OCI-LY1 (cell line): ENCODE measurements at regions not wholly inside any gene's neighbourhood (a gene's known extent, or its start where the extent isn't known, plus 50 kb on each side); places are given as distances from the start of the nearest gene placed in this dataset.

Experiments
- H2AFZ ChIP-seq: fragments of 200-600 bp; sonication (generic), shearing (Covaris generic); 2 replicates; pipeline ENCODE4 v1.6.0; 2014; ENCODE audit warnings: antibody characterized with exemption, mild to moderate bottlenecking, low read length
- H3F3A ChIP-seq: fragments of 200-600 bp; sonication (generic), shearing (Covaris generic); 2 replicates; pipeline ENCODE4 v1.6.0; 2014; ENCODE audit warnings: mild to moderate bottlenecking, antibody characterized with exemption, low read length, moderate library complexity; ENCODE audit not compliant: insufficient read depth
- H3K27ac ChIP-seq: fragments of 200-600 bp; sonication (generic); 2 replicates; pipeline ENCODE4 v1.5.1; 2014; ENCODE audit warnings: low read length, mixed run types, mild to moderate bottlenecking, low read depth; ENCODE audit not compliant: poor library complexity, severe bottlenecking
- H3K27me3 ChIP-seq: fragments of 200-600 bp; sonication (generic); 2 replicates; pipeline ENCODE4 v1.6.0; 2014; ENCODE audit warnings: antibody characterized with exemption, mild to moderate bottlenecking, low read length, moderate library complexity; ENCODE audit not compliant: insufficient read depth
- H3K36me3 ChIP-seq: fragments of 200-600 bp; sonication (generic); 2 replicates; pipeline ENCODE4 v1.6.1; 2014; ENCODE audit warnings: mild to moderate bottlenecking, antibody characterized with exemption, low read length, moderate library complexity, mixed read lengths; ENCODE audit not compliant: insufficient read depth
- H3K4me1 ChIP-seq: fragments of 200-600 bp; sonication (generic); 2 replicates; pipeline ENCODE4 v1.5.1; 2014; ENCODE audit warnings: mild to moderate bottlenecking, low read length, moderate library complexity; ENCODE audit not compliant: insufficient read depth, severe bottlenecking
- H3K4me2 ChIP-seq: fragments of 200-600 bp; sonication (generic), shearing (Covaris generic); 2 replicates; pipeline ENCODE4 v1.6.1; 2014; ENCODE audit warnings: low read length
- H3K4me3 ChIP-seq: fragments of 200-600 bp; sonication (generic); 2 replicates; pipeline ENCODE4 v1.5.1; 2014; ENCODE audit warnings: low read length, low read depth, mild to moderate bottlenecking, mixed read lengths; ENCODE audit not compliant: poor library complexity, severe bottlenecking
- H3K79me2 ChIP-seq: fragments of 200-600 bp; shearing (Covaris generic); 2 replicates; pipeline ENCODE4 v1.6.1; 2016; ENCODE audit warnings: mixed run types, low read length, mixed read lengths; ENCODE audit not compliant: insufficient read depth
- H3K9ac ChIP-seq: fragments of 200-600 bp; sonication (generic), shearing (Covaris generic); 2 replicates; pipeline ENCODE4 v1.6.1; 2014; ENCODE audit warnings: mild to moderate bottlenecking, low read length, mixed read lengths
- H3K9me2 ChIP-seq: fragments of 200-600 bp; sonication (generic), shearing (Covaris generic); 2 replicates; pipeline ENCODE4 v1.6.1; 2014; ENCODE audit warnings: low read depth, mild to moderate bottlenecking, low read length, mixed read lengths
- H3K9me3 ChIP-seq: fragments of 200-600 bp; shearing (Covaris generic); 2 replicates; pipeline ENCODE4 v1.6.1; 2014; ENCODE audit warnings: low read length, mixed read lengths
- H4K20me1 ChIP-seq: fragments of 200-600 bp; sonication (generic), shearing (Covaris generic); 2 replicates; pipeline ENCODE4 v1.6.0; 2016; ENCODE audit warnings: mild to moderate bottlenecking, low read length; ENCODE audit not compliant: insufficient read depth
- CTCF ChIP-seq: fragments of 200-600 bp; sonication (generic), shearing (Covaris generic); IDR thresholded peaks from 2 replicates; pipeline ENCODE4 v1.5.1; 2017; ENCODE audit warnings: mild to moderate bottlenecking, antibody characterized with exemption, low read length, moderate library complexity, mixed read lengths
- EZH2 ChIP-seq: fragments of 200-600 bp; sonication (generic), shearing (Covaris generic); IDR thresholded peaks from 2 replicates; pipeline ENCODE4 v1.8.0; 2017; ENCODE audit warnings: borderline replicate concordance, mixed run types, mild to moderate bottlenecking, antibody characterized with exemption, low read length, moderate library complexity, mixed read lengths

- TF ChIP-seq CTCF = no peak
- no peak for TF ChIP-seq EZH2
- no peak overlapping the region for H3K4me3 ChIP-seq
- no peaks in the 10 kb centered on the region for H3K79me2 ChIP-seq
- H3K9me2 ChIP-seq = no peaks in the 10 kb centered on the region
- H2AFZ ChIP-seq = no peak overlapping the region
- H3K36me3 ChIP-seq = no peaks in the 10 kb centered on the region
- no peaks in the 10 kb centered on the region for H3K9me3 ChIP-seq
- no peaks in the 10 kb centered on the region for H3F3A ChIP-seq
- no peaks in the 10 kb centered on the region for H4K20me1 ChIP-seq
- H3K27me3 ChIP-seq = no peaks in the 10 kb centered on the region
- H3K9ac ChIP-seq = no peak overlapping the region
- no peak overlapping the region for H3K4me2 ChIP-seq
- no peaks in the 10 kb centered on the region for H3K4me1 ChIP-seq
- H3K27ac ChIP-seq = no peak overlapping the region
Measured at GRCh38 chr11:36775756-36776155, 177.7 kb upstream of the RAG2 start.

GRCh38 chr11:36775130-36775529 lies 177.1 kb upstream of the RAG2 start:
- no peaks in the 10 kb centered on the region for H3K27me3 ChIP-seq
- H3K4me3 ChIP-seq = no peak overlapping the region
- H3K27ac ChIP-seq = no peak overlapping the region
- H4K20me1 ChIP-seq = no peaks in the 10 kb centered on the region
- H3K9me2 ChIP-seq = no peaks in the 10 kb centered on the region
- H3K36me3 ChIP-seq = no peaks in the 10 kb centered on the region
- no peak overlapping the region for H3K9ac ChIP-seq
- TF ChIP-seq CTCF (no peak), EZH2 (no peak)
- H3K9me3 ChIP-seq = no peaks in the 10 kb centered on the region
- H3F3A ChIP-seq = no peaks in the 10 kb centered on the region
- H3K4me1 ChIP-seq = no peaks in the 10 kb centered on the region
- no peak overlapping the region for H3K4me2 ChIP-seq
- H3K79me2 ChIP-seq = no peaks in the 10 kb centered on the region
- no peak overlapping the region for H2AFZ ChIP-seq

- no peaks in the 10 kb centered on the region for H3K36me3 ChIP-seq
- H3F3A ChIP-seq = no peaks in the 10 kb centered on the region
- no peaks in the 10 kb centered on the region for H3K4me1 ChIP-seq
- H3K4me2 ChIP-seq = no peak overlapping the region
- no peaks in the 10 kb centered on the region for H4K20me1 ChIP-seq
- no peak overlapping the region for H3K4me3 ChIP-seq
- no peak overlapping the region for H2AFZ ChIP-seq
- no peak overlapping the region for H3K9ac ChIP-seq
- no peak for TF ChIP-seq CTCF
- no peak for TF ChIP-seq EZH2
- no peaks in the 10 kb centered on the region for H3K27me3 ChIP-seq
- H3K9me3 ChIP-seq = no peaks in the 10 kb centered on the region
- no peaks in the 10 kb centered on the region for H3K9me2 ChIP-seq
- H3K79me2 ChIP-seq = no peaks in the 10 kb centered on the region
- no peak overlapping the region for H3K27ac ChIP-seq
Measured at GRCh38 chr11:36774603-36775002, 176.6 kb upstream of the RAG2 start.
